ENCODE measurements at regions not wholly inside any gene's neighbourhood (a gene's known extent, or its start where the extent isn't known, plus 50 kb on each side); places are given as distances from the start of the nearest gene placed in this dataset.

DNA sequence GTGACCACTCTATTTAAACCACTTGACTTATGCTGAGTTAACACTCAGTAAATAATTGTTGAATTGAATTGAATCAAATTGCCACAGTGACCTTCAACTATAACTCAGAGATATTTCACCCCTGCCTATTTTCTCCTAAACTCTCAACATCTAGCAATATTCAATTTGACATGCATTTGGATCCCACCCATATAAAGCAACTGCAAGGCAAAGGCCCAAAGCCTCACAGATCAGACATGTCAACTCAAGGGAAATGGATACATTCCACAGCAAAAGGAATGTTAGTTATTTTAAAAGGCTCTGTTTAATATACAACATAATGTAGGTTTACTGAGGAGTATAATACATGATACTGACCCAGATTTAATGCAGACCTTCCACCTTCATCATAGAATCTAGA, 107.4 kb downstream of the KCTD12 start:
- DNase-seq (ENCODE audit: low spot score in 2 of 2), result no peak
- Histone ChIP-seq H3K9me3 (no peaks in the 10 kb centered on the region), H3K27me3 (no peaks in the 10 kb centered on the region), H3K4me1 (no peaks in the 10 kb centered on the region), H3K36me3 (no peaks in the 10 kb centered on the region), H3K27ac (no peak overlapping the region), H3K4me3 (no peak overlapping the region)
- TF ChIP-seq, protein P1, sequence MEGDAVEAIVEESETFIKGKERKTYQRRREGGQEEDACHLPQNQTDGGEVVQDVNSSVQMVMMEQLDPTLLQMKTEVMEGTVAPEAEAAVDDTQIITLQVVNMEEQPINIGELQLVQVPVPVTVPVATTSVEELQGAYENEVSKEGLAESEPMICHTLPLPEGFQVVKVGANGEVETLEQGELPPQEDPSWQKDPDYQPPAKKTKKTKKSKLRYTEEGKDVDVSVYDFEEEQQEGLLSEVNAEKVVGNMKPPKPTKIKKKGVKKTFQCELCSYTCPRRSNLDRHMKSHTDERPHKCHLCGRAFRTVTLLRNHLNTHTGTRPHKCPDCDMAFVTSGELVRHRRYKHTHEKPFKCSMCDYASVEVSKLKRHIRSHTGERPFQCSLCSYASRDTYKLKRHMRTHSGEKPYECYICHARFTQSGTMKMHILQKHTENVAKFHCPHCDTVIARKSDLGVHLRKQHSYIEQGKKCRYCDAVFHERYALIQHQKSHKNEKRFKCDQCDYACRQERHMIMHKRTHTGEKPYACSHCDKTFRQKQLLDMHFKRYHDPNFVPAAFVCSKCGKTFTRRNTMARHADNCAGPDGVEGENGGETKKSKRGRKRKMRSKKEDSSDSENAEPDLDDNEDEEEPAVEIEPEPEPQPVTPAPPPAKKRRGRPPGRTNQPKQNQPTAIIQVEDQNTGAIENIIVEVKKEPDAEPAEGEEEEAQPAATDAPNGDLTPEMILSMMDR (IDR thresholded peaks at IDR 0.05), result no peak
- intact Hi-C loops (cut with DNase I), result no loop called here

DNA sequence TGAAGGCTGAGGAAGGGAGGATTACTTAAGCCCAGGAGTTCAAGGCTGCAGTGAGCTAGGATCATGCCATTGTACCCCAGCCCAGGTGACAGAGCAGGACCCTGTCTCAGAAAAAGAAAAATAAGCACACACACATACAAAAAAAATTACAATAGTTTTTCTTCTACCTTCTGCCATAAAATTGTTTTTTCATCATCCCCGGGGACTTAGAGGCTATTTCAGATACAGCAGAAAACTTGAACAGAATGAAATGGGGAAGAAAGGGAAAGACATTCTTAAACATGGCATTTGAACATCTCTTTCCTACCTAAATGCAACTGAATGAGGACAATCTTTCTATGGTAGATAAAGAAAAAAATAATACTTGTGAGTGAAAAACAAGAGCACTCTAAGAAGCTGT, 109.1 kb downstream of the KCTD12 start:
- no peak overlapping the region for H3K4me3 ChIP-seq
- TF ChIP-seq, protein P1 (IDR thresholded peaks at IDR 0.05), result no peak
- H3K27me3 ChIP-seq, result no peaks in the 10 kb centered on the region
- DNase-seq (ENCODE audit: low spot score in 2 of 2), result no peak
- intact Hi-C loops (cut with DNase I), result no loop called here
- H3K4me1 ChIP-seq, result no peaks in the 10 kb centered on the region
- H3K9me3 ChIP-seq, result no peaks in the 10 kb centered on the region
- H3K27ac ChIP-seq, result no peak overlapping the region
- no peaks in the 10 kb centered on the region for H3K36me3 ChIP-seq

DNA sequence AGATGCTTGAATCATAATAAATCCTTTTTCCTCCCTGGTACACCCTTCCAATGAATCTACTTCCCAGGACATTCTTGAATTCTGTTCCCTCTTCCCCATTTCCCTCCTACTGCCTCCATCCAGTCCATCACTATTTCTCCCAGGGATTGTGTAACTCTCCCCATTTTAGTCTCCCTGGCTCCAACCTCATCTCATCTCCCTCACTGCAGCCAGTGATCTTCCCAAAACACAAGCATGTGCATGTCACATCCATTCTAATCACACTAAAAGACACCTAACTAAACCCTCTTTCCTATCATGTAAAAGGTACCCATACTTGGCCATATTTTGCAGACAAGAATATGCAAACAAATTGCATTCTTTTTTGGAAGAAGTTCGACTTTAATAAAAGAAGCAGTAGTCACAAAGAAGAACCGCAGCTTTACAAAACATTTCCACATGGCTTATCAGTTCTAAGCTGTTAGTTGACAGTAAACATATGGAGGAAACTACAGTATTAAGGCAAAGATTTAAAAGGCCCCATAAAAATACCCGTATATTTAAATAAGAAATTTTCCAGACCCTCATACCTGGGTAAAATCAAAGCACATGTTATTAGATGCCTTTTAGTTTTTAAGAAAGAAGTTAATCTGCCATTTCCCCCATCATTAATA, 111.0 kb downstream of the KCTD12 start:
- Histone ChIP-seq H3K27ac (no peak overlapping the region), H3K27me3 (no peaks in the 10 kb centered on the region), H3K36me3 (no peaks in the 10 kb centered on the region), H3K9me3 (no peaks in the 10 kb centered on the region), H3K4me3 (no peak overlapping the region), H3K4me1 (no peaks in the 10 kb centered on the region)
- DNase-seq (ENCODE audit: low spot score in 2 of 2), result no peak
- TF ChIP-seq, protein P1 (IDR thresholded peaks at IDR 0.05), result no peak
- intact Hi-C loops (cut with DNase I), result no loop called here

DNA sequence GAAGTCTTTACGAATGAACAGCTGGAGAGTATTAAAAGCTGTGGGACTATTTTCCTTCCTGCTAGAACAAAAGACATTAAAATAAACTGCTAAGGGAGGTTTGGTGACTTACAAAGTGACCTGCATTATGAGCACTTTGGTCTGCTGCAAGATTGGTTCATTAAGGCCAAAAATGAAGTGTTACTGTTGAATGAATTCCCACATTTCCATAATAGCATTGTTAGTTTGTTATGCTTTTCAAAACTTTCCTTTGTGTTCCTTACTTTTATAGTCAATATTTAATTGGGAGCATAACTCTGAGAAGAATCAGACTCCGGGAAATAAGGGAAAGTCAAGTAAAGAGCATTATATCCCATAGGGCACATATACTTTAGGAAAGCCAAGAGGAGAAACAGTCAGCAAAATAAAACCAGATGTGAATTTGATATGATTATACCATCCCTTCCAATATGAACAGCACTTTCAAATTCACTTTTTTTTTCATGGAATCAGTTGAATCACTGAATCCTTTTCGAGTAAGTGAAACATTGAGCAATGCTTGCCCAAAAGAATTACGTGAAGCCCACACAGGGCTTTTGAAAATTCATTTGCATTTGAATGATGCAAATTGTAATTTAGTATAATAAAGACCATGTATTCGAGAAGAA, 112.6 kb downstream of the KCTD12 start:
- H3K27me3 ChIP-seq, result no peaks in the 10 kb centered on the region
- H3K9me3 ChIP-seq, result no peaks in the 10 kb centered on the region
- TF ChIP-seq, protein P1 (IDR thresholded peaks at IDR 0.05), result no peak
- H3K4me3 ChIP-seq, result no peak overlapping the region
- H3K36me3 ChIP-seq, result no peaks in the 10 kb centered on the region
- H3K4me1 ChIP-seq, result no peaks in the 10 kb centered on the region
- no peak overlapping the region for H3K27ac ChIP-seq
- intact Hi-C loops (cut with DNase I), result no loop called here
- DNase-seq (ENCODE audit: low spot score in 2 of 2), result no peak

DNA sequence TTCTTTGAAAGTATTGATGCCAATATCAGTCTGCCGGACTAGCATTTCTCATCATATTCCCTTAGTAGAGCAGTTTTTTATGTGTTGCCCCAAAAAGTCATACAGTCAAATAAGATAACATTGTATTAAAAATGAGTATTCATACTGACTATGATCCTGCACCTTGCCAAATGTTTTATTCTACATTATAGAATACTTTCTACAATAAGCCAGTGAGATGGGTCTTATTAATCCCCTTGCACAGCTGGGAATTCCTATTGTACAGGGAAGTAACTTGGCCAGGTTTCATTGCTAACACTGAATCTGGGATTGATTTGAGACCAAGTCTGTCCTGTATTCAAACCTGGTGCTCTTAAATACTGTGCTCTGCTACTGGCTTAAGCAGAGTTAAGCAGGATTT, 114.0 kb downstream of the KCTD12 start:
- no peak for DNase-seq (ENCODE audit: low spot score in 2 of 2)
- H3K36me3 ChIP-seq, result no peaks in the 10 kb centered on the region
- no peak overlapping the region for H3K27ac ChIP-seq
- no peak overlapping the region for H3K4me3 ChIP-seq
- no peaks in the 10 kb centered on the region for H3K4me1 ChIP-seq
- intact Hi-C loops (cut with DNase I), result no loop called here
- H3K27me3 ChIP-seq, result no peaks in the 10 kb centered on the region
- H3K9me3 ChIP-seq, result no peaks in the 10 kb centered on the region
- TF ChIP-seq, protein P1 (IDR thresholded peaks at IDR 0.05), result no peak

All from ascending aorta (tissue), 2 donors.